GM19452 (cell line): ENCODE measurements at regions not wholly inside any gene's neighbourhood (a gene's known extent, or its start where the extent isn't known, plus 50 kb on each side); places are given as distances from the start of the nearest gene placed in this dataset.

Experiments
- ATAC-seq: cut with Tn5 transposase; IDR thresholded peaks from one replicate; pipeline ENCODE4 v1.9.1; 2021; ENCODE audit not compliant: unreplicated experiment

DNA sequence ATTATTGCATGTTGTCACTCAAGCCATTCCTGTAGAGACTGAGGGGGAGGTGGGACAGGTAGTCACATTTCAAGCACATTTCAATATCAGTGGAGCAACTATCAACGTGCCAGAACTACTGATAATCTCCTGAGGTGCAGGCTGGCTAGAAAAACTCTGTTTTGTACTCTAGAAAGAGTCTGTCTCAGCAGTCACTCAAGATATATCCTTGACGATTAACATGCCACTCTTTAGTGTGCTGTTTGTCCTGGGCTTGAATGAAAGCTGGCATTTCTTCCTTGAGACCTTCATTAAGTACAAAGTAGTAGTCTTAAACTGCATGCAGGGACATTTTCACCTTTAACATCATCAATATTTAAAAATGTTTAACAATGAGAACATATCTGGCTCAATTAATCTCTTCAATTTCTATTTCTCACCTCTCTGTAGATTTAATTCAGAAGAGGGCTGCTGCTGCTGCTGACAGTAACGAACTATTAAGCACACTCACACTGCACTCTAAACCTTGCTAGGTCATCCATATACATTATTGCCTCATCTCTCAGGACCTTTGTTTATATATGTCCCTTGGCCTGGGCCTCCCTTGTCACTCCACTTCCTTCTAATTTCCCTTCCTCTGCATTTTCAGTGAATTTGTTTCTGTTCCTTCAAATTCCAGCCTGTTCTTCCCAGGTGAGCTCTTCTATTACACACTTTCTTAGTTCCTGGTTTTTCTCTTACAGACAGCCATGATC is 412.0 kb downstream of the HAPSTR1 start:
- no peak for ATAC-seq

DNA sequence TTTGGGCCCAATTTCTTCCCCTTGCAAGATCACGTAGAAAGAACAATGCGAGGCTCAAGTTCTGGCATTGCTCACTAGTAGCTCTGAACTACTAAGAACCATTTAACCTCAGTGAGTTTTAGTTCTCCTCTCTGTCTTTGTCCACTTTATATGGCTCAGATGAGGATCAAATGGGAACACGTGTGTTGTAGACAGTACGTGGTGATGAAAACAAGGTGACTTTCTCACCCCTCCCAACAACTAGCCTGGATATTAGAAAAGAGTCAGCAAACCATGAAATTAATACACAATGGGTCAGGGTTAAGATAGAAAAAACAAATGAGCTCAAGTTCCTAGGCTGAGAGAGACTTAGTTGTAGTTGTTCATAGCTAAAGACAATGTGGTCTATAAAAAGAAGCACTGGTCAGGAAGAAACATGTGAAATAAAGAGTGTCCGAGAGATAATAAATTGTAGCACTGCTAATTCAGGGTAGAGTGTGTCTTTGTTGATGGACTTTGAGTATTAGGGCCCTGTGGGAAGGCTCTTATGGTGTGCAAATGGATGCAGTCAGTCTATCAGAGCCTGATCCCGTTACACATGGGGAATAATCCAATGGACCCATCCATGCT is 417.0 kb downstream of the HAPSTR1 start:
- ATAC-seq, result no peak

DNA sequence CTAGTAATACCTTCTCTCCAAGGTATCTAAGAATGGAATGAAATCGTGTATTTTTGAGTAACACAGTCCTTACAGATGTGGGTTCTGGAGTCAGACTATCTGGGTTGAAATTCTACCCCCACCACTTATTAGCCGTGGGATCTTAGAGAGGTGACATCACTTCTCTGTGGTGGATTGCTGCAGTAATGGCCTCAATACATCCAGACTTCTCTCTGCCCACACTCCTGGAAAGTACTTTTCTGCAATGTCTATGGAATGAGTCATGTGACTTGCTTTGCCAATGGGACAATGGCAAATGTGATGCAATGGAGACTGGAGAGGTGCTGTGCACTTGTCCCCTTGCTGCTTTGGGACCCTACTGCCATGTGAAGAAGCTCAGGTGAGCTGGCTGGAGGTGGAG is 418.2 kb downstream of the HAPSTR1 start:
- no peak for ATAC-seq

DNA sequence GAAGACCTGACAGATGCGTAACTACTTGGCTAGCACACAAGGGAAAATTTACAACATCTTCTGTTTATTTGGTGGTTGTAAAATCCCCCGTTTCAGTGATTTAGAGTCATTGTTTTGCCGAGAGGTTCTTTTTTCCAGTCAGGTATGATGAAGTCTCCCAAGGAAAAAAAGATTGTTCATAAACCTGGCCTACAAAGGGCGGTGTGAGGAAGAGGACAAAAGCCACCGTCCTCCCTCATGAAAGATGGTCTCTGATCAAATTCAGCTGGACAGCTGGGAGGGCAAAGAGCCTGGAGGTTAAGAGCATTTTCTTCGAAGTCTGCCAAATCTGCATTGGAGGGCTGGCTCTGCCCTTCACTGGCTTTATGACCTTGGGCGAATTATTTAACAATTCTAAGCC is 419.9 kb downstream of the HAPSTR1 start:
- no peak for ATAC-seq

DNA sequence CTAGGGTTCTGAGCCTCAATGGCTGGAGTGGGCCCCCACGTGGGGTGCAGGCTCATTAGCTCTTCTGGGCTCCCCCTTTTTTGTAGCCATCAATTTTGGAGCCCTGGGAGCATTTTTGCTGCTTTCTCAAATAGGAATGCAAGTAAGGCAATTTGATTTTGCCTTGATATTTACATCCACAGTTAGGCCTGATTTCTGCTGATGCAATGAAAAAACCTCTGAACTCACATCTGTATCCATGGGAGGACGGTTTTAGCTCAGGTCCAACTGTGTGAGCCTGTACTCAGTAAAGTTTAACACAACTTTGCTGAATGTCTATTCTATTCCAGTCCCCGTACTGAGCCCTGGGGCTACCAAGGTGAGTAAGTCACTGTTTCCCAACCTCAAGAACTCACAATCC is 425.0 kb downstream of the HAPSTR1 start:
- no peak for ATAC-seq

DNA sequence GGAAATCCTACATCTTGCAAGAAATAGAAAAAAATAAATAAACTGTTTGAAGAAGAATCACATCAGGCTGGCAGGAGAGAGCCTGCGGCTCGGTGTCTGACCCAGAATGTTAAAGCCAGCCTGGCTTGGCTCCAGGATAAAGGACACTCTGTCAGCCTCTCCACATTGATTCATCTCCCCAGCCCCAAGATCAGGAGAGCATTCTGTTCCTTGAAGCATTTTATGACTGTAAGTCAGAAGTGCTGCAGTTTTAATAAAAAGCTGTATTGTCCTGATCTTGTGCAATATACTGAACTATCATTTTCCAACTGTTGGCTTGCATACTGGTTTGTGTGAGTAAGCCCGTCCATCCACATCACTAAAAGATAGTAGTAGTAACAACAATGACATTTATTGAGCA is 426.6 kb downstream of the HAPSTR1 start:
- no peak for ATAC-seq

DNA sequence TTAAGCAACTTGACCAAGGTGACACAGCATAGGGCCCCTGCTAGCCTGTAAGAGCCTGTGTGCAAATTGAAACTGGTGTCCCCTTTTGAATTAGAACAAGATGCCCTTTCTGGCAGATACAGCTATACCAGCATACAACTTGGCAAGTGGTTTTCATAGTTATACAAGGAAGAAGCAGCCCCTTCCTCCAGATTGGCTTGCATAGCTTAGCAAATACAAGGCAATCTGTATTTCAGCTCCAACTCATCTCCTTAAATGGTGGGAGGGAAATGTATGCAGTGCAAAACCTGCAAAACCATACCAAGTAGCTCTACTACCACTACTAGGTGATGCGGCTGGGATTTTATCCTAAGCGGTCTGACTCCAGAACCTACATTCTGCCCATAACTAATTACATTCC is 427.1 kb downstream of the HAPSTR1 start:
- ATAC-seq, result no peak

DNA sequence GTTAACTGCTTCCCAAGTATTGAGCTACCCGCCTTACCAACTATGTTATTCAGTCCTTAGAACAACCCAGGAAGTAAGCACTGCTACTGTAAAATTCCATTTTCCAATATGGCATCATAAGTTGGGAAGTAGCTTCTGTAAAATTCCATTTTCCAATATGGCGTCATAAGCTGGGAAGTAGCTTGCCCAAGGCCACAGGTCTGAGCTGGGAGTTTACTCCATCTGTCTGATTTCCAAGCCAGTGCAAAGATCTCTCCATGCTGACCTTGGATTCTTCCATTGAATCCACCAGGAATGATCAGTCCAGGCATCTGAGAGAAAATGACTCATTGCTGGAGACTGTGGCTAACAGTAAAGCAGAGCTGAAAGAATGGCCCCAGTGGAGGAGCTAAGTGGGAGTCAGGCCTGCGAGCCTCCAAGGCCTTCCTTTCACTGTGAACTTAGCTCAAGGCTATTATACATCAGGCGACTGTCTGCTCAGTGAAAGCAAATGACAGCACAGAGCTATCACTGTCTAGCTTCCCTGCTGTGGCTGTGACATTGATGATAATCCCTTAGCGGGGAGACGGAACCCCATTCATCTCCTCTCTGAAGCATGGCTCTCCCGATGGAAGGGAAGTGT is 430.4 kb downstream of the HAPSTR1 start:
- ATAC-seq, result no peak

DNA sequence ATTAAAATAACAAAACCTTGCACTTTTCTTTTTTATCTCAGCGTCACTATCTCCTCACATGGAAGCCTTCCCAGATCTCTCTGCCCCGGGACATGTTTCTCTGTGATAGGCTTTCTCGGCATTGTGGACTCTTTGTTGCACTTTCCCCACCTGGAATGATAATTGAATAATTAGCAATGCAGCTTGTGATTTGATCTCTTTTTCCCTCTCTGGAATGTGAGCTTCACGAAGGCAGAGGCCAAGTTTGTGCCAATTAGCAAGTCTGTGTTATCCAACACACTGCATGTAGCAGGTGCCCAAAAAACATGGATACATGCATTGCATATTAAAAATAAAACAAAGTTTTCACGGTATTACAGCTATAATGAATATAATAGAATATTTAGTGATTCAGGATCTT is 431.2 kb downstream of the HAPSTR1 start:
- ATAC-seq, result no peak

DNA sequence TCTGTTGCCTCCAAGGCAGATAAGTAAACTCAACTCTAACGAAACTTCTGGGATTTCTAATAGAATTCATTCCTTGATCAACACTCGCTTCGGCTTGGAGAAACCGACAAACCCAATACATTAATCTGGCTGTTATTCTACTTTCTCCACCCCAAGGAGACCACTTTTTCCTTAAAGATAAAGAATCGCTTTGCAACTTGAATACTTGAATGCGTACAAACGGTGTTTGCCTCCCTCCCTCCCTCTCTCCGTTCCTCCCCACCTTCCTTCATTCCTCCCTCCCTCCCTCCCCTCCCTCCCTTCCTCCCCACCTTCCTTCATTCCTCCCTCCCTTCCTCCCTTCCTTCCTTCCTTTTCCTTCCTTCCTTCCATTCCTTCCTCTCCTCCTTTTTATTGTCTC is 432.6 kb downstream of the HAPSTR1 start:
- ATAC-seq, result no peak

DNA sequence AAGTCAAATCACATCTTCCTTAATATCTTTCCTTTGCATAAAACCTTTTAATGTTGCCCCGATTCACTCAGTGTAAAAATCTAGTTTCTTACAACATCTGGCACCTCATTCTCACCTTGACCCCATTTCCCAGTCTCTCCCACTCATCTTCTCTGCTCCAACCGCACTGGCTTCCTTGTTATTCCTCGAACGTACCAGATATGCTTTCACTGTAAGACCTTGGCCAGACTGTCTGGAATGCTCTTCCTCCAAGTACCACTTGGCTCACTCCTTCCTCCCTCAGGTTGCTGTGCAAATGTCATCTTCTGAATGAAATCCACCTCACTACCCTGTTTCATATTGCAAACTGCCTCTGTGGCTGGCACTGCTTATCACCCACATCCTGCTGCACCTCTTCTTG is 433.6 kb downstream of the HAPSTR1 start:
- ATAC-seq, result no peak

DNA sequence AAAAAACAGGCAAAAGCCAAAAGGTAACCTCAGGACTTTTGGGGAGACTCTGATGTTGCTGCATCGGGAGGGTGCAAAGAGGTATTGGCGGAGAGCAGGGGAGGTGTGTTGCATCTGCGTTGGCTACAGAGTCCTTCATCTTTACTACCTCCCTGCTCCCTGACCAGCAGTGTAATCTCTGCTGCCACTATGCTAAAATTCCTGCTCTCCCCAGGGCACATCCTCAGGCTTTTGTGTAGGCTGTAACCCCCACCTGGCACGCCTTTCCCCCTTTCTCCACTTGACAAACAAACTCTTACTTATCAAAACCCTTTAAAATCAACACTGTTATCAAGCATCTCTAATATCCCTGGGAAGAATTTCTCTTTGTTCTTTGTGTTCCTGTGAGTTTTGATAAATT is 435.3 kb downstream of the HAPSTR1 start:
- ATAC-seq, result no peak

DNA sequence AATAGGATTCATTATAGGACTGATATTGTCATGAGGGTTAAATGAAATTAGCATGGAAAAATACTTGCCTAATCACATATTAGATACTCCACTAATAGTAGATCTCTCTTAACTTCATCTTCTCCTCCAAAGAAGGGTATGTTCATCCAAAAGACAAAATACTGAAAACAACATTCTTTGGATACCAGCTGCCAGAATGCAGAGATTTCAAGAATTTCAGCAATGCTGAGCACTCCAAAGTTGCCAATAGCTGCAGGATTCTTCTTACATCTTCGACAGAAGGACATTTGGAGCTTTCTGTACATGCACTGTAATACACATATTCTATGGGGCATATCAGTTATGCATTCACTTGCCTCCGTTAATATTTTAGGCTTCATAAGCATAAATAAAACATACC is 436.5 kb downstream of the HAPSTR1 start:
- ATAC-seq, result no peak

DNA sequence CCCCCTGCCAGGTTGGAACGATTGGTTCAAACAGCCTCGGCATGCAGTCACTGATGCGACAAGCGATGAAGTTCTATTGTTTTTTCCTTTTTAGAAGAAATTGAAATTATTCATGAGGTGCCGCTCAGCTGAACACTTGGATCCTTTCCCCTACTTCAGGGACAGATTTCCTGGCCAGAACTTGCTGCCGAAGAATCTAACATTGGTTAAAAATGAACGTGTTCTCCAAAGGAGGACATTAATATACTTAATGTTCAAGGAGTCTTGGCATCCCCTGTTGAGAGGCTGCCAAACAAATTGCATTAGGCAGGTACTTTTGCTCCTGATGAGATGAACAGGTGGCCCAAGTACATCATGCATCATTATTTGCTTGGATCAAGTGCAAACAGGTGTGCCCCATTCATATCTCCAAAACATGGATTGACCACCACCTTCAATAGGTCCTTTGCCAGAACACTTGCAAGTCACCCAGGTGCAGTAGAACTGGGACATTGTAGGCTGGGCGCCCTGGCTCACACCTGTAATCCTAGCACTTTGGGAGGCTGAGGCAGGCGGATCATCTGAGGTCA is 437.2 kb downstream of the HAPSTR1 start:
- no peak for ATAC-seq

DNA sequence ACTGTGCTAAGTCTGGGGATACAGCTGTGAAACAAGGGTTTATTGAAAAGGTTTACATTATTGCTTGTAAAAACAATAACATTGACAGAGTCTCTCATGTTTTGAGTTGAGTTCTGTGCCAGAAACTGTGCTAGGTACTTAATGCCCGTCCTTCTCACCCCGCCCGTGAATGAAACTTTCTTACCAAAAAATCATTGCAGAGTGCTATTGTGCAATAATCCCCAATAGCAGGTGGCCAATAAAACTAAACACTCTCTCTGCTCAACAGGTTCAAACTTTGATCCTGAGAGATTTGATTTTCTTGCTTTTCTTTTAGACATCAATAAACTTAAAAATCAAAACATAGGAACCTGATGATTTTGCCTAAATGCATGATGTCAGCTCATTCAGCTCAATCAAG is 441.6 kb downstream of the HAPSTR1 start:
- ATAC-seq, result no peak

DNA sequence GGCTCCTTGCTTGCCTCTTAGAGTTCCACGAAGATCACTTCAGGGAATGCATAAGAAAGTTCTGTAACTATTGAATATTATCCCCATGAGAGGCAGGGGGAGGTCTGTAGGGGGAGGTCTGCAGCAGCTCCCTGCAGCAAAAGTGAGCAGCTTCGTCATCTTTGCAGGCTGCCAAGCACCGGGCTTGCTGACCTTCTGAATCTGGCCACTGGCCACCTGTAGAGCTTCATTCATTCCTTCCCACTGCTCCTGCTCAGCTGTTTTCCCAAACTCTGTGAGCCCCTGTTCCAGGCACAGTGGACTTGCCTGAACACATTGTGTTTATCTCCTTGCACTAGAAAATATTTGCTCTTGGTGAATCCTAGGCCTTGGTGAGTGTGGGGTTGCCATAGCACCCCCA is 443.3 kb downstream of the HAPSTR1 start:
- no peak for ATAC-seq

DNA sequence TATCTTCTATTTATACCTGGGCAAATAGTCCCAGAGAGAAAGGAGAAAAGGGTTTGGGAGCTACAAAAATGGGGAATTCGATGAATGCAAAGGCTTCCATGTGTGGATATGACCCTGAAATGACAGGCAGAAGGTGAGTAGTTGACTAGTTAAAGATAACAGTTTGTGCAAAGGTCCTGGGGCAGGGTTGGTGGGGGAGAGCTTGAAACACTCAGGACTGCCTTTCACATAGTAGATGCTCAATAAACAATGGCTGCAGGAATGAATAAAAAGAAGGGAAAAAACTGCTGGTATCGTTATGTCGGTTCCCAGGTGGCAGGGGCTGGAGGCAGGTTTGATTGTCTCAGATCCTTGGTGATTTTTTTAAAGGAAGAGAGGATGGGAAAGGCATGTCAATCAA is 445.5 kb downstream of the HAPSTR1 start:
- ATAC-seq, result no peak

DNA sequence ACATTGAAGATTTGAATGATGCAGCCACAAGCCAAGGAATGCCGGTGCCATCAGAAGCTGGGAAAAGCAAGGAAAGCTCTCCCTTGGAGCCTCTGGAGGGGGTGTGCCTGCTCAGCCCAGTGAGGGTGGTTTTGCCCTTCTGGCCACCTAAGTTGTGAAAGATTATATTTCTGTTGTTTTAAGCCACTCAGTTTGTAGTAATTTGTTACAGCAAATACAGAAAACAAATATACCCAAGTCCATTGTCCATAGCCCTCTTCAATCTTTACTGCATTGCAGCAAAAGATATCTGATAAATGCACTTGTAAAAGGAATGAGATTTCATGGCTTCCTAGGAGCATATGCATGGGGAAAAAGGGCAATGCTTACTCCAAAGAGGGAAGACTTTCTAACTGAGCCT is 447.9 kb downstream of the HAPSTR1 start:
- ATAC-seq, result no peak

DNA sequence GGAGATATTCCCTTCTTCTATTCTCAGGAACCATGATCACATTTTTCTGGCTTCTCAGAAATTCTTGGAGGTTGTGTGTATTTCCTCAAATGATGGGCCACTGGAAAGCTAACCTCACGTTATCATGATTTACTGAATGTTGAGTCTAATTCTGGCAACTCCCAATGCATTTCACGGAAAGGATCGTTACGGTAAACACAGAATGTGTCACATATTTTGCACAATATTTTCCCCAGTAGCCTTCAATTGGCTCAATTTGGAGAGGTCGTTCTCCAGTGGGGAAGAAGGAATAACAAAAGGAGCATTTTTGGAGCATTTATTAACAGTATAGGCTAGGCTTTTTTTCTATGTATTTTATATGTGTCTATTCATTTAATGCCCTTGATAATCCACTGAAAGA is 450.3 kb downstream of the HAPSTR1 start:
- ATAC-seq, result no peak

DNA sequence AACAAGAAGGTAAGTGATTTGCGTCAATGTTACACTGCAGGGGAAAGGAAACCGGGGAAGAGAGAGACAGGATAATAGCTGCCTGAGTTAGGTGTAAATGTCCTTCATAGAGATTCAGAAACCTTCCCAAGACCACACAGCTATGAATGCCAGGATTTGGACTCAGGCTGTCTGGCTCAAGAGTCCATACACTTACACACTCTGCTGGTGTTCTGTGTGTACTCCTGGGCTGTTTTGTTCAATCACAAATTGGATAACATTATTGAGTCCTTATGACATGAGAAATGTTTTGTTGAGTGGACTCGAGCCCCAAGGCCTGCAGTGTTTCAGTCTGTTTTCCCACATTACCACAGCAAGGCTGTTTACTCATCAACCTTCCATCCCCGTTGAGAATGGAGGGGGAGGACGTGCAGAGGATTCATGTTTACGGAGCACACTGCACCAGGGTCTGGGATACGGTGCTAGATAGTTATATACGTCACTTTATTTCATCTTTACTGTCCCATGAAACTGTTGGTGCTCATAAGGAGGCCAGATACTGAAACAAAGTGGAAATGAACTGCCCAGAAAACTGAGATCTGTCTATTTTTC is 450.8 kb downstream of the HAPSTR1 start:
- no peak for ATAC-seq

DNA sequence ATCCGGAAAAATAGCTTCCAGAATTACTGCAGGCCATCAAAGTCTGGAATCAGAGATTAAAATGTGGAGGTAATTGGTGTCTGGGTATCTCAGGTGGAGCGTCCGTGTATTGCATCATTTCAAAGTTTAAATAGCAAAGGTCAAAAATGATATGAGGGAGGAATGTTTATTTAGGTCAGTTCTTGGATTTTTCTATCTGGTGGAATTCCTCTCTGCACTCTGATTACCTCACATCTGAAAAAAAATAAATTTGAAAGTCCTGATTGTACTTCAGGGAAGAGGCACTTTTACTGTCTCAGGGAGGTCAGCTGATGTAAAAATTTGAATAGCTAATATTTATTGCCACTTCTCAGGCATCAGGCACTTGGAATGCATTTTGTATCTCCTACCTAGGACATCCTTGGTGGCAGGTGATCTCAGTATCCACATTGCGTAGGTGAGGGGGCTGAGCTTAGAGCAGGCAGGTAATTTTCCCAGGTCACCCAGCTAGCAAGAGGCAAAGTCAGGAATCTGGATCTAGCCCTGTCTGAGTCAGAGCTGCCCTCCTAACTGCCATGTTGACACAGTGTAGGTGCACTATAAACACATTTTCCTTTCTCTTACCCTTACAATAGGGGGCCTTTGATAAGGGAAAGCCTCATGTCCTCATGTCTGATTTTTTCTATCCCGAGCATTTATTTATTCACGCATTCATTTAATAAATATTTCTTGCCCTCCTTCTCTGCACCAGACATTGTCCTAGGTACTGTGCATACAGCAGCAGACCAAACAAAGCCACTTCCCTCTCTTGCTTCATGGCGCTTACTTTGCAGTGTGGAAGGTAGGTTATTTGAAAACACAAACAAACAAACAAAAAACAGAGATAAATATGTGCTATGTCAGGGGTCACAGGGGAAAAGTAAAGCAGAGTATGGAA is 454.3 kb downstream of the HAPSTR1 start:
- no peak for ATAC-seq
